Activated T-cell treated with anti-CD3 and anti-CD28 coated beads for 1 hour (primary cell): ENCODE measurements at regions not wholly inside any gene's neighbourhood (a gene's known extent, or its start where the extent isn't known, plus 50 kb on each side); places are given as distances from the start of the nearest gene placed in this dataset.

Source experiments
- DNase-seq: peaks from one replicate; pipeline ENCODE4 v3.0.0-alpha.2; 2020; ENCODE audit warnings: low read depth

GRCh38 chr5:149441986-149442385 lies 62.9 kb upstream of the IL17B start:
- DNase-seq: no peak

GRCh38 chr5:149441194-149441753 lies 62.2 kb upstream of the IL17B start:
- no peak for DNase-seq

- no peak for DNase-seq
Observed at GRCh38 chr5:149439899-149440542, 60.9 kb upstream of the IL17B start.

- DNase-seq: no peak
Observed at GRCh38 chr5:149438711-149439132, 59.6 kb upstream of the IL17B start.

GRCh38 chr5:149438281-149438680 lies 59.2 kb upstream of the IL17B start:
- DNase-seq: no peak

GRCh38 chr5:149437391-149438040 lies 58.4 kb upstream of the IL17B start:
- no peak for DNase-seq

GRCh38 chr5:149435660-149436059 lies 56.6 kb upstream of the IL17B start:
- DNase-seq: no peak

- no peak for DNase-seq
Observed at GRCh38 chr5:149435015-149435376, 55.9 kb upstream of the IL17B start.

GRCh38 chr5:149434162-149435014 lies 55.3 kb upstream of the IL17B start:
- DNase-seq: peak; percentile 49

GRCh38 chr5:149433524-149434131 lies 54.5 kb upstream of the IL17B start:
- DNase-seq: no peak

GRCh38 chr5:149432911-149433401 lies 53.9 kb upstream of the IL17B start:
- DNase-seq: no peak

GRCh38 chr5:149432376-149432775 lies 53.3 kb upstream of the IL17B start:
- DNase-seq: no peak

- no peak for DNase-seq
Observed at GRCh38 chr5:149429839-149430721, 51.0 kb upstream of the IL17B start.
